HCT116 (cell line): ENCODE measurements at regions not wholly inside any gene's neighbourhood (a gene's known extent, or its start where the extent isn't known, plus 50 kb on each side); places are given as distances from the start of the nearest gene placed in this dataset.

Source experiments
- CEBPB ChIP-seq: IDR thresholded peaks from 2 replicates; pipeline ENCODE4 v1.6.1; 2012; ENCODE audit warnings: low read depth
- CTCF ChIP-seq, 3 experiments: fragments of 200-600 bp in 1 of 3; sonication (generic) in 1 of 3; IDR thresholded peaks in 2 of 3; conservative IDR thresholded peaks in 1 of 3; 2 replicates each; pipeline ENCODE4 v1.5.1; 2012 to 2017; ENCODE audit warnings: low read depth in 2 of 3, low read length in 2 of 3, antibody characterized with exemption in 1 of 3, borderline replicate concordance in 1 of 3, control low read depth in 1 of 3, mild to moderate bottlenecking in 1 of 3, mixed read lengths in 1 of 3, mixed run types in 1 of 3, moderate library complexity in 1 of 3; ENCODE audit not compliant: insufficient read depth in 1 of 3
- EZH2phosphoT487 ChIP-seq: fragments of 200-600 bp; IDR thresholded peaks from 2 replicates; pipeline ENCODE4 v1.6.1; 2018; ENCODE audit warnings: antibody characterized with exemption, borderline replicate concordance
- JUND ChIP-seq: IDR thresholded peaks from 2 replicates; pipeline ENCODE4 v1.6.1; 2012
- MAX ChIP-seq: IDR thresholded peaks from 2 replicates; pipeline ENCODE4 v1.6.1; 2012
- POLR2A ChIP-seq: IDR thresholded peaks from 2 replicates; pipeline ENCODE4 v1.7.0; 2011; ENCODE audit warnings: borderline replicate concordance; ENCODE audit not compliant: insufficient read depth, insufficient read length; ENCODE audit errors: extremely low read depth
- POLR2AphosphoS5 ChIP-seq: IDR thresholded peaks from 2 replicates; pipeline ENCODE4 v1.6.1; 2011; ENCODE audit warnings: mild to moderate bottlenecking, low read depth, low read length, moderate library complexity
- RAD21 ChIP-seq: IDR thresholded peaks from 2 replicates; pipeline ENCODE4 v1.6.1; 2012; ENCODE audit warnings: low read depth, mild to moderate bottlenecking
- REST ChIP-seq: IDR thresholded peaks from 2 replicates; pipeline ENCODE4 v1.6.1; 2012; ENCODE audit warnings: low read depth
- YY1 ChIP-seq: IDR thresholded peaks from 2 replicates; pipeline ENCODE4 v1.6.1; 2011; ENCODE audit warnings: low read length, low read depth, moderate library complexity, mild to moderate bottlenecking; ENCODE audit not compliant: insufficient replicate concordance; ENCODE audit errors: extremely low read depth
- ZBTB33 ChIP-seq: IDR thresholded peaks from 2 replicates; pipeline ENCODE4 v1.6.1; 2011; ENCODE audit warnings: mild to moderate bottlenecking, low read length, moderate library complexity; ENCODE audit not compliant: insufficient replicate concordance; ENCODE audit errors: extremely low read depth

GRCh38 chr2:161004379-161004778 is 155.8 kb upstream of the TANK start:
- peak; percentile 35 to 47 (median 44); a peak in 4 of 6 replicates for TF ChIP-seq CTCF (IDR thresholded peaks at IDR 0.05 in 2 of 3, conservative IDR thresholded peaks at IDR 0.05 in 1 of 3; ENCODE audit: borderline replicate concordance in 1 of 3, insufficient read depth in 1 of 3, low read depth in 2 of 3, low read length in 2 of 3)
- TF ChIP-seq REST: no peak
- TF ChIP-seq EZH2phosphoT487: no peak
- TF ChIP-seq MAX: no peak
- TF ChIP-seq JUND: no peak
- TF ChIP-seq RAD21: peak; percentile 45; the same call in 1 of the 2 replicates
- TF ChIP-seq POLR2AphosphoS5: no peak
- TF ChIP-seq ZBTB33: no peak
- no peak for TF ChIP-seq CEBPB
- TF ChIP-seq POLR2A: no peak
- no peak for TF ChIP-seq YY1
